ENCODE measurements at regions not wholly inside any gene's neighbourhood (a gene's known extent, or its start where the extent isn't known, plus 50 kb on each side); places are given as distances from the start of the nearest gene placed in this dataset.

DNA sequence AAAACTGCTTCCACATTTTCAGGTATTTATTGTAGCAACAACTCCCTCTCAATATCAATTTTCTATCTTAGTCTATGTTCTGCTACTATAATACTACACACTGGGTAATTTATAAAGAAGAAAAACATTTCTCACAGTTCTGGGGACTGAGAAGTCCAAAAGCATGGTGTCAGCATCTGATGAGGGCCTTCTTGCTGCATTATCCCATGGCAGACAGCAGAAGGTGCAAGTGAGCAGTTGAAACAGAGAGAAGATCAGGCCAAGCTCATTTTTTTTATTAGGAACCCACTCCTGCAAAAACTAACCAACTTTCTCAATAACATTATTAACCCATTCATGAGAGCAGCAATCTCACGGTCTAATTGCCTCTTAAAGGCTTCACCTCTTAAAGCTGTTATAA is 376.0 kb downstream of the RAB28 start:
- TF ChIP-seq SIN3A (IDR thresholded peaks at IDR 0.05; ENCODE audit: borderline replicate concordance, insufficient read depth, low read length) = no peak
- TF ChIP-seq TAF1 (IDR thresholded peaks at IDR 0.05; ENCODE audit: borderline replicate concordance, insufficient read depth, low read length) = no peak
- no peak for TF ChIP-seq POLR2AphosphoS5 (IDR thresholded peaks at IDR 0.05; ENCODE audit: low read depth, low read length)
- TF ChIP-seq FOXP2 (optimal IDR thresholded peaks at IDR 0.05; ENCODE audit: borderline replicate concordance, extremely low read depth, extremely low read length, insufficient read depth) = no peak
- TF ChIP-seq, protein P1, sequence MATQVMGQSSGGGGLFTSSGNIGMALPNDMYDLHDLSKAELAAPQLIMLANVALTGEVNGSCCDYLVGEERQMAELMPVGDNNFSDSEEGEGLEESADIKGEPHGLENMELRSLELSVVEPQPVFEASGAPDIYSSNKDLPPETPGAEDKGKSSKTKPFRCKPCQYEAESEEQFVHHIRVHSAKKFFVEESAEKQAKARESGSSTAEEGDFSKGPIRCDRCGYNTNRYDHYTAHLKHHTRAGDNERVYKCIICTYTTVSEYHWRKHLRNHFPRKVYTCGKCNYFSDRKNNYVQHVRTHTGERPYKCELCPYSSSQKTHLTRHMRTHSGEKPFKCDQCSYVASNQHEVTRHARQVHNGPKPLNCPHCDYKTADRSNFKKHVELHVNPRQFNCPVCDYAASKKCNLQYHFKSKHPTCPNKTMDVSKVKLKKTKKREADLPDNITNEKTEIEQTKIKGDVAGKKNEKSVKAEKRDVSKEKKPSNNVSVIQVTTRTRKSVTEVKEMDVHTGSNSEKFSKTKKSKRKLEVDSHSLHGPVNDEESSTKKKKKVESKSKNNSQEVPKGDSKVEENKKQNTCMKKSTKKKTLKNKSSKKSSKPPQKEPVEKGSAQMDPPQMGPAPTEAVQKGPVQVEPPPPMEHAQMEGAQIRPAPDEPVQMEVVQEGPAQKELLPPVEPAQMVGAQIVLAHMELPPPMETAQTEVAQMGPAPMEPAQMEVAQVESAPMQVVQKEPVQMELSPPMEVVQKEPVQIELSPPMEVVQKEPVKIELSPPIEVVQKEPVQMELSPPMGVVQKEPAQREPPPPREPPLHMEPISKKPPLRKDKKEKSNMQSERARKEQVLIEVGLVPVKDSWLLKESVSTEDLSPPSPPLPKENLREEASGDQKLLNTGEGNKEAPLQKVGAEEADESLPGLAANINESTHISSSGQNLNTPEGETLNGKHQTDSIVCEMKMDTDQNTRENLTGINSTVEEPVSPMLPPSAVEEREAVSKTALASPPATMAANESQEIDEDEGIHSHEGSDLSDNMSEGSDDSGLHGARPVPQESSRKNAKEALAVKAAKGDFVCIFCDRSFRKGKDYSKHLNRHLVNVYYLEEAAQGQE (IDR thresholded peaks at IDR 0.05; ENCODE audit: insufficient read depth in 1 of 2, low read depth in 2 of 2, low read length in 2 of 2) = no peak

DNA sequence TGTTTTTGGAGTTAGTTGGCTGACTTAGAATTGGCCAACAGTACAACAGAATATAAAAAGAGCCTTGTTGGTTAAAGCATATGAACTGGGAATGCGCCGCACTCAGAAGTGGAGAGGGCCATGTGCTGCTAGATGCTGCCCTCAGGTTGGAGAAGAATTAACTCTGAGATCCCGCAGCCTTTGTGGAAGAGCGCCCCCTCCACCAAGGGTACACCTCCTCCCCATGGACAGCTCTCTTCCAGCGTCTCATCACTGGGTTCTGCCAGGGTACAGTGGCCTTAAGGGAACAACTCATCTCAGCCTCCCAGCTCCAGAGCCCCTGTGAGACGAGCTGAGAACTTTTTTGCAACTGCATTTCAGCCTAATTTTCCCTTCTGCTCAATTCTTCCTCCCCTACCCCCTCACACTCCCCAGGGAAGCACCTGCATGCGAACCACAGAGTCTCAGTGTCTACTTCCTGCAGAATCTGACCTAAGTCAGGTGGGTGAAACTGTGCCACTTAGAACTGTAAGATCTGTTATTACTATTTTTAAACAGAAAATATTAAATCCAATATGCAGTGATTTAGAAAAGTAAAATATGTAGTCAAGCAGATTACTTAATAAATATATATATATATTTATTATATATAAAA is 380.6 kb downstream of the RAB28 start:
- TF ChIP-seq FOXP2 (optimal IDR thresholded peaks at IDR 0.05; ENCODE audit: borderline replicate concordance, extremely low read depth, extremely low read length, insufficient read depth) (no peak), POLR2AphosphoS5 (IDR thresholded peaks at IDR 0.05; ENCODE audit: low read depth, low read length) (no peak), SIN3A (IDR thresholded peaks at IDR 0.05; ENCODE audit: borderline replicate concordance, insufficient read depth, low read length) (no peak), TAF1 (IDR thresholded peaks at IDR 0.05; ENCODE audit: borderline replicate concordance, insufficient read depth, low read length) (no peak)
- TF ChIP-seq, protein P1 (IDR thresholded peaks at IDR 0.05; ENCODE audit: insufficient read depth in 1 of 2, low read depth in 2 of 2, low read length in 2 of 2) = no peak

DNA sequence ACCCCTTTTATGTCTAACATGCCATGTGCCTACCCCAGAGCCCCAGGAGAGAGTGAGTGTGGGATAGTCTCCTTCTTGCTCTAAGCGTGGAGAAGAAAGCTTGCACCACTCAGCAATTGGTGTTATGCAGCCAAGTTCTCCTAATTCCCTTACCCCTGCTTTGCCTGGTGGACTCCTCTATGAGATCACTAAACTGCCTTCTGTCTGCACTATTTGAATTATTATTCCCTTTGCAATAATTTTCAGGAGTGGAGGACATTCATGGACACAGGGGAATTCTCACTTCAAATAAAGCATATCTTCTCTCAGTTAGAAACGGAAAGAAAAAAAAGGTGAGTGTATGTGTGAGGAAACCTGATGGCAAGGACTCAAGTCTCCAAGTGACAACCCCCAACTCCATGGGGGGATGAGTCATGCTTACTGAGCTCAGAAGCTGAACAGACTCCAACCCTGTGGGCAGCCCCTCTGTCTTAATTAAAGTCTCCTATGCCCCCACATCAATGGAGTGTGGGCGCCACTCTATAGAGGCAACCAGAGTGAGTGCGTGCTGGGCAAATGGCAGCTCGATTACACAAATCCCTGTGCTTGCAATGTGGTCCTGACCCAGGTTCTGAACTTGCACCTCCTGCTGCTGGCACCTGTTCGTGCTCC is 381.9 kb downstream of the RAB28 start:
- TF ChIP-seq TAF1 (IDR thresholded peaks at IDR 0.05; ENCODE audit: borderline replicate concordance, insufficient read depth, low read length) (no peak), SIN3A (IDR thresholded peaks at IDR 0.05; ENCODE audit: borderline replicate concordance, insufficient read depth, low read length) (no peak), POLR2AphosphoS5 (IDR thresholded peaks at IDR 0.05; ENCODE audit: low read depth, low read length) (no peak), FOXP2 (optimal IDR thresholded peaks at IDR 0.05; ENCODE audit: borderline replicate concordance, extremely low read depth, extremely low read length, insufficient read depth) (no peak)
- TF ChIP-seq, protein P1 (IDR thresholded peaks at IDR 0.05; ENCODE audit: insufficient read depth in 1 of 2, low read depth in 2 of 2, low read length in 2 of 2) = no peak

DNA sequence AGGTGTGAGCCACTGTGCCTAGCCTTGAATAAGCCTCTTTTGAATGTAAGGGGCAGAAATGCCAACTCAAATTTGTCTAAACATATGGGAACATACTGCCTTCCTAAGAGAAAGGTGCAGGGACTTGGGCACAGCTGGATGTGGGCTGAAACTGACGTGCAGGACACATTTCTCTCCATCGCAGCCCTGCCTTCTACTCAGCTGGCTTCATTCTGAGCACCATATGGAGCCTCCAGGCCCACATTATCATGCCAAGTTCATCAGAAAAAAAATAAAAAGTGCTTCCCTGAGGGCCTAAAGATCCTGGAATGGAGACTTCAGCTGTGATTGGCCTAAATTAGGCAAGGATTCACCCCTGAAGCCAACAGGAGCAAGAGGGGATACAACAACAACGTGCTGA is 386.2 kb downstream of the RAB28 start:
- TF ChIP-seq POLR2AphosphoS5 (IDR thresholded peaks at IDR 0.05; ENCODE audit: low read depth, low read length) (no peak), TAF1 (IDR thresholded peaks at IDR 0.05; ENCODE audit: borderline replicate concordance, insufficient read depth, low read length) (no peak), FOXP2 (optimal IDR thresholded peaks at IDR 0.05; ENCODE audit: borderline replicate concordance, extremely low read depth, extremely low read length, insufficient read depth) (no peak), SIN3A (IDR thresholded peaks at IDR 0.05; ENCODE audit: borderline replicate concordance, insufficient read depth, low read length) (no peak)
- TF ChIP-seq, protein P1 (IDR thresholded peaks at IDR 0.05; ENCODE audit: insufficient read depth in 1 of 2, low read depth in 2 of 2, low read length in 2 of 2) = no peak
